Epithelial cell of esophagus (primary cell): ENCODE measurements at regions not wholly inside any gene's neighbourhood (a gene's known extent, or its start where the extent isn't known, plus 50 kb on each side); places are given as distances from the start of the nearest gene placed in this dataset.

Experiments
- DNase-seq: peaks from one replicate; pipeline ENCODE4 v3.0.0; 2010; ENCODE audit warnings: low read depth
- H3K4me3 ChIP-seq: 2 replicates; pipeline ENCODE4 v1.5.1; 2011; ENCODE audit warnings: mild to moderate bottlenecking, low read length, control low read depth
- CTCF ChIP-seq: IDR thresholded peaks from 2 replicates; pipeline ENCODE4 v1.5.1; 2011; ENCODE audit warnings: low read depth, mild to moderate bottlenecking, low read length, control low read depth, inconsistent platforms; ENCODE audit not compliant: insufficient read depth; ENCODE audit errors: missing control alignments

- H3K4me3 ChIP-seq: no peak overlapping the region
- no peak for TF ChIP-seq CTCF
- no peak for DNase-seq
Observed at GRCh38 chr3:120852412-120852811, 55.6 kb upstream of the STXBP5L start.

- no peak for TF ChIP-seq CTCF
- H3K4me3 ChIP-seq: no peak overlapping the region
- DNase-seq: no peak
Observed at GRCh38 chr3:120853416-120853815, 54.6 kb upstream of the STXBP5L start.

- no peak overlapping the region for H3K4me3 ChIP-seq
- DNase-seq: peak; percentile 2
- no peak for TF ChIP-seq CTCF
Observed at GRCh38 chr3:120854908-120855526, 53.0 kb upstream of the STXBP5L start.

- H3K4me3 ChIP-seq: no peak overlapping the region
- peak; percentile 67 for DNase-seq
- no peak for TF ChIP-seq CTCF
Observed at GRCh38 chr3:120855665-120856437, 52.2 kb upstream of the STXBP5L start.
